ENCODE measurements at regions not wholly inside any gene's neighbourhood (a gene's known extent, or its start where the extent isn't known, plus 50 kb on each side); places are given as distances from the start of the nearest gene placed in this dataset.

- CTCF ChIA-PET = interaction anchor here (0.6 kb wide), 1 partner anchor 434 kb away, joined by 3 read pairs; no protein-coding TSS in a partner anchor
- dilution Hi-C loops (cut with MboI; ENCODE audit: extremely low pct_ligation_motif_present, low sequenced_read_pairs) = no loop called here
These were observed 357.5 kb upstream of the RUNX1 start for GRCh38 chr21:35406635-35407034.

GRCh38 chr21:35405981-35406380 is 356.9 kb upstream of the RUNX1 start:
- Histone ChIP-seq H3K9me3 (replicated peaks; ENCODE audit: control insufficient read depth, insufficient read depth, low read length) (no peaks in the 10 kb centered on the region), H3K79me2 (ENCODE audit: control insufficient read depth, insufficient read depth, low read length) (no peaks in the 10 kb centered on the region), H3K4me3 (replicated peaks in 1 of 3; ENCODE audit: insufficient read depth in 1 of 3, low read depth in 1 of 3, low read length in 3 of 3) (no peak overlapping the region), H3K4me1 (ENCODE audit: control insufficient read depth, extremely low read depth, insufficient read depth, low read length) (no peaks in the 10 kb centered on the region), H3K27ac (ENCODE audit: insufficient read depth, low read depth, low read length) (no peak overlapping the region), H3K36me3 (ENCODE audit: control insufficient read depth in 2 of 2, extremely low read depth in 1 of 2, insufficient read depth in 2 of 2, low read length in 2 of 2) (no peaks in the 10 kb centered on the region), H2AFZ (ENCODE audit: low read depth, low read length) (no peak overlapping the region), H3K9ac (replicated peaks; ENCODE audit: extremely low read depth, insufficient read depth, low read length) (no peak overlapping the region), H4K20me1 (replicated peaks; ENCODE audit: control insufficient read depth, extremely low read depth, insufficient read depth, low read length) (no peaks in the 10 kb centered on the region), H3K9me1 (replicated peaks; ENCODE audit: control insufficient read depth, extremely low read depth, insufficient read depth, low read length) (no peaks in the 10 kb centered on the region), H3K4me2 (ENCODE audit: insufficient read depth, low read length) (no peak overlapping the region), H3K27me3 (ENCODE audit: control insufficient read depth in 2 of 2, insufficient read depth in 2 of 2, low read length in 2 of 2) (peaks cover 0 to 2% of the 10 kb centered on the region in 2 experiments)
- ChIA-PET POLR2A (no interaction called here), CTCF (interaction anchor here (1.1 to 1.4 kb wide), 2 partner anchors 355 to 434 kb away, joined by 4 to 5 read pairs; no protein-coding TSS in a partner anchor)
- TF ChIP-seq MYC (IDR thresholded peaks at IDR 0.05; ENCODE audit: low read depth, low read length) = no peak
- no peak for TF ChIP-seq CTCF (IDR thresholded peaks at IDR 0.05; ENCODE audit: extremely low read depth in 1 of 2, insufficient read depth in 1 of 2, low read depth in 1 of 2, low read length in 2 of 2)
- intact Hi-C loops (cut with micrococcal nuclease) = loop anchor here (10.0 kb wide), 1 partner anchor 439 kb away; no protein-coding TSS in a partner anchor
- no TSS peak for BruUV-seq (replicated peaks)
- dilution Hi-C loops (cut with MboI; ENCODE audit: extremely low pct_ligation_motif_present, low sequenced_read_pairs) = no loop called here
- FAIRE-seq (no peak), DNase-seq (ENCODE audit: low read depth, low spot score) (no peak)

More at GRCh38 chr21:35406635-35407034, 357.5 kb upstream of the RUNX1 start:
- POLR2A ChIA-PET = no interaction called here
- Histone ChIP-seq H3K79me2 (ENCODE audit: control insufficient read depth, insufficient read depth, low read length) (no peaks in the 10 kb centered on the region), H3K4me3 (replicated peaks in 1 of 3; ENCODE audit: insufficient read depth in 1 of 3, low read depth in 1 of 3, low read length in 3 of 3) (no peak overlapping the region), H3K9me3 (replicated peaks; ENCODE audit: control insufficient read depth, insufficient read depth, low read length) (no peaks in the 10 kb centered on the region), H4K20me1 (replicated peaks; ENCODE audit: control insufficient read depth, extremely low read depth, insufficient read depth, low read length) (no peaks in the 10 kb centered on the region), H3K9ac (replicated peaks; ENCODE audit: extremely low read depth, insufficient read depth, low read length) (no peak overlapping the region), H3K27me3 (ENCODE audit: control insufficient read depth in 2 of 2, insufficient read depth in 2 of 2, low read length in 2 of 2) (peaks cover 0 to 2% of the 10 kb centered on the region in 2 experiments), H3K4me1 (ENCODE audit: control insufficient read depth, extremely low read depth, insufficient read depth, low read length) (no peaks in the 10 kb centered on the region), H3K36me3 (ENCODE audit: control insufficient read depth in 2 of 2, extremely low read depth in 1 of 2, insufficient read depth in 2 of 2, low read length in 2 of 2) (no peaks in the 10 kb centered on the region), H2AFZ (ENCODE audit: low read depth, low read length) (no peak overlapping the region), H3K4me2 (ENCODE audit: insufficient read depth, low read length) (no peak overlapping the region), H3K27ac (ENCODE audit: insufficient read depth, low read depth, low read length) (no peak overlapping the region), H3K9me1 (replicated peaks; ENCODE audit: control insufficient read depth, extremely low read depth, insufficient read depth, low read length) (no peaks in the 10 kb centered on the region)
- no peak for DNase-seq (ENCODE audit: low read depth, low spot score)
- no TSS peak for BruUV-seq (replicated peaks)
- intact Hi-C loops (cut with micrococcal nuclease) = loop anchor here (10.0 kb wide), 1 partner anchor 438 kb away; no protein-coding TSS in a partner anchor
- FAIRE-seq = no peak
- TF ChIP-seq CTCF (IDR thresholded peaks at IDR 0.05; ENCODE audit: extremely low read depth in 1 of 2, insufficient read depth in 1 of 2, low read depth in 1 of 2, low read length in 2 of 2) (no peak), EZH2 (IDR thresholded peaks at IDR 0.05; ENCODE audit: borderline replicate concordance, low read depth, low read length, severe bottlenecking) (no peak)

All from endothelial cell of umbilical vein (primary cell).